ENCODE measurements at regions not wholly inside any gene's neighbourhood (a gene's known extent, or its start where the extent isn't known, plus 50 kb on each side); places are given as distances from the start of the nearest gene placed in this dataset.

DNA sequence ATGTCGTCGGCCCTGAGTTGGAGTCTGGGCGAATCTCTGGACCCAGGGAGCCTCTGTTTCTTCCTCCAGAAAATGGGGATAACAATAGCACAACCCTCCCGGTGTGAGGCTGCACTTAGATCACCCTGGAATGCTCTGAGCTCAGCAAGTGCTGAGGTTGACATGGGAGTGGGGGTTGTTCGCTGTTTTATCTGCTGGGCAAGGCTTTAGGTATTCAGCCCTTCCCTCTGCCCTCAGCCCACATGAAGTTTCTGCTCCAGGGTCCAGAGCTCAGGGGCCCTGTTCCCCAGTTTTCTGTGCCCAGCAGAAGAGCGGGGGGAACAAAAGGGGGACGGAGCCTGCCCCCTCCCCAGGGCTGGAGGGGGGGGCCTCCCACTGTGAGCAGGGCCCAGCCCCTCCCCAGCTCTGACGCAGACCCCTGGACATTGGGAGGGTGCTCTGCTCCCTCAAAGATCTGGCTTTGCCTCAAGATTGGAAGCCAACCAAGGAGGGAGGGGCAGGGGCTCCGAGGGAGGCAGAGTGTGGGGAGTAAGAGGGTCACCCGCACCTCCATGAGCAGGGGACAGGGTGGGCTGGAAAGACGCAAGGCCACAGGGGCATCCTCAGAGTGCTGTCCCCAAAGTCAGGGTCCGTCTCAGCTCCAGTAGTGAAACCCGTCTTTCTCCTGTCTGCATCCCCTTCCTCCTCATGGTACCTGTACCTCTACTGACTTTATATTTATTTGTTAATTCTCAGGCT, 215.6 kb downstream of the C9orf50 start:
- H3K9me3 Mint-ChIP-seq, result peaks cover 3% of the 10 kb centered on the region in 2 donors
- H3K36me3 Mint-ChIP-seq, result no peaks in the 10 kb centered on the region
- H3K27me3 Mint-ChIP-seq (ENCODE audit: low read depth in 2 of 2), result peaks cover 0 to 12% of the 10 kb centered on the region in 2 donors
- Histone ChIP-seq H3K9me3 (ENCODE audit: control insufficient read depth, insufficient read depth, low read length) (no peaks in the 10 kb centered on the region), H3K4me1 (ENCODE audit: control insufficient read depth, insufficient read depth, low read length) (peaks cover 4% of the 10 kb centered on the region), H3K27me3 (ENCODE audit: control insufficient read depth, insufficient read depth, low read length) (no peaks in the 10 kb centered on the region), H3K36me3 (ENCODE audit: control insufficient read depth, insufficient read depth, low read length) (no peaks in the 10 kb centered on the region), H3K4me3 (ENCODE audit: low read length) (no peak overlapping the region), H3K27ac (ENCODE audit: low read length) (no peak overlapping the region)
- no peak overlapping the region for H3K27ac Mint-ChIP-seq
- 93% methylated on average over 12 of the region's 13 CpGs for WGBS (ENCODE audit: insufficient coverage)
- no peak for DNase-seq
- H3K4me1 Mint-ChIP-seq, result peaks cover under 1 to 24% of the 10 kb centered on the region in 2 donors
- no peak overlapping the region for H3K4me3 Mint-ChIP-seq
- ATAC-seq, result no peak
- TF ChIP-seq, protein P1, sequence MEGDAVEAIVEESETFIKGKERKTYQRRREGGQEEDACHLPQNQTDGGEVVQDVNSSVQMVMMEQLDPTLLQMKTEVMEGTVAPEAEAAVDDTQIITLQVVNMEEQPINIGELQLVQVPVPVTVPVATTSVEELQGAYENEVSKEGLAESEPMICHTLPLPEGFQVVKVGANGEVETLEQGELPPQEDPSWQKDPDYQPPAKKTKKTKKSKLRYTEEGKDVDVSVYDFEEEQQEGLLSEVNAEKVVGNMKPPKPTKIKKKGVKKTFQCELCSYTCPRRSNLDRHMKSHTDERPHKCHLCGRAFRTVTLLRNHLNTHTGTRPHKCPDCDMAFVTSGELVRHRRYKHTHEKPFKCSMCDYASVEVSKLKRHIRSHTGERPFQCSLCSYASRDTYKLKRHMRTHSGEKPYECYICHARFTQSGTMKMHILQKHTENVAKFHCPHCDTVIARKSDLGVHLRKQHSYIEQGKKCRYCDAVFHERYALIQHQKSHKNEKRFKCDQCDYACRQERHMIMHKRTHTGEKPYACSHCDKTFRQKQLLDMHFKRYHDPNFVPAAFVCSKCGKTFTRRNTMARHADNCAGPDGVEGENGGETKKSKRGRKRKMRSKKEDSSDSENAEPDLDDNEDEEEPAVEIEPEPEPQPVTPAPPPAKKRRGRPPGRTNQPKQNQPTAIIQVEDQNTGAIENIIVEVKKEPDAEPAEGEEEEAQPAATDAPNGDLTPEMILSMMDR (IDR thresholded peaks at IDR 0.05), result no peak
- intact Hi-C loops (cut with micrococcal nuclease), result no loop called here

DNA sequence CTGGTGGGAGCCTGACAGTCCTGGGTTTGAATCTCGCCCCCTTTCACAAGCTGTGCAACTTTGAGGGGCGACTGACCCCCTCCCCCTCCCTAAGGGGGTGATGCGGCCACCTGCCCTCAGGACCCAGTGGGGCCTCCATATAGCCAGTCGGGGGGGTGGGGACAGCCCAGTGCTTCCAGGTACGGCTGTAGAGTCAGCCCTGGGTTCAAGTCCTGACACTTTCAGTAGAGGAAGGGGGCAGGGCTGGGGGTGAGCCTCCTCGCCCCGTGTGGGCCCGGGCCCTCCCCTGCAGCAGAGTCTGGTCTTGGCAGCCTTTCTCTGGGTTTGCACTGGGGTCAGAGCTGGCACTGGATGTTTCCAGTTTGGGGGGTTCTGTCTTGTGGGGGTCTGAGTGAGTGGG, 216.3 kb downstream of the C9orf50 start:
- ATAC-seq (no peak), DNase-seq (no peak)
- Histone ChIP-seq H3K27me3 (ENCODE audit: control insufficient read depth, insufficient read depth, low read length) (no peaks in the 10 kb centered on the region), H3K4me1 (ENCODE audit: control insufficient read depth, insufficient read depth, low read length) (no peaks in the 10 kb centered on the region), H3K4me3 (ENCODE audit: low read length) (no peak overlapping the region), H3K9me3 (ENCODE audit: control insufficient read depth, insufficient read depth, low read length) (no peaks in the 10 kb centered on the region), H3K36me3 (ENCODE audit: control insufficient read depth, insufficient read depth, low read length) (no peaks in the 10 kb centered on the region), H3K27ac (ENCODE audit: low read length) (no peak overlapping the region)
- no peaks in the 10 kb centered on the region for H3K36me3 Mint-ChIP-seq
- peaks cover 0 to 17% of the 10 kb centered on the region in 2 donors for H3K4me1 Mint-ChIP-seq
- H3K27me3 Mint-ChIP-seq (ENCODE audit: low read depth in 2 of 2), result peaks cover 0 to 9% of the 10 kb centered on the region in 2 donors
- H3K4me3 Mint-ChIP-seq, result no peak overlapping the region
- no peaks in the 10 kb centered on the region for H3K9me3 Mint-ChIP-seq
- H3K27ac Mint-ChIP-seq, result no peak overlapping the region
- intact Hi-C loops (cut with micrococcal nuclease), result no loop called here
- TF ChIP-seq, protein P1 (IDR thresholded peaks at IDR 0.05), result no peak
- 88% methylated on average over 8 of the region's 8 CpGs for WGBS (ENCODE audit: insufficient coverage)

DNA sequence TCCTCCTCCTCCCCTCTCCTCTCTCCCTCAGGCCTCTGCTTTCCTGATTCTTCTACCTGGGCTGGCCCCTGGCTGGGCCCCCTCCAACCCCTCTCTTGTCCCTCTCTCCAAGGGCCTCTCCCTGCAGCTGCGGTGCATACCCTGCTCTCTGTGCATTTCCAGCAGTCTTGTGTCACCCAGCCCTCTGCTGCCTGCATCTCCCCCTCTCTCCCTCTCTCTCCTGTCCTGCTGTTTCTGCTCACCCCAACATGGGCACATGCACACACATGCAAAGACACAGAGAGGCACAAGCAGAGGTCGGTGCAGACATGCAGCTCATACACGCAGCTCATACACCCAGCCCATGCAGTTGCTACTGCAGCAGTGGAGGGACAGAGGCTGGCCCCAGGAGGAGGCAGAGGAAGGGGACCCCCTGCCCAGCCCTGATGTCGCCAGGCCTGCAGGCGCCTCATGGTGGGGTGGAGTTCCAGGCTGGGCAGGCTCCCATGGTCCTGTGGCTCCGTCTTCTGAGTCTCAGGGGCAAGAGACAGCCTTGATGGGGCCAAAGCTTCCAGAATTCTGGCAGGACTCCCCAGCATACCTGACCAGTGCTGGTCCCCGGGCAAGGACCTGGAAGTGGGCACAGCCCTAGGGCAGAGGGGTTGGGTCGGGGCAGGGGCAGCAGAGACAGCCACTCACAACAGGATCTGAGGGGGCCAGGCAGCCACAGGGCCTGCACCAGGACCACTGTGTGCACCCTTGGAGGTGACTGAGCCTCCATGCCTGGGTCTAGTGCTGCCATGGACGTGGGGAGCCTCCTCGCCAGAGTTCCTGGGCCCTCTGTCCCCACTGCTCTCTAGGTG, 216.9 kb downstream of the C9orf50 start:
- no peak overlapping the region for H3K4me3 Mint-ChIP-seq
- H3K36me3 ChIP-seq (ENCODE audit: control insufficient read depth, insufficient read depth, low read length), result no peaks in the 10 kb centered on the region
- no peaks in the 10 kb centered on the region for H3K9me3 ChIP-seq (ENCODE audit: control insufficient read depth, insufficient read depth, low read length)
- peaks cover 0 to 9% of the 10 kb centered on the region in 2 donors for H3K27me3 Mint-ChIP-seq (ENCODE audit: low read depth in 2 of 2)
- ATAC-seq, result no peak
- H3K4me1 Mint-ChIP-seq, result peaks cover 0 to 17% of the 10 kb centered on the region in 2 donors
- no peak for DNase-seq
- no peaks in the 10 kb centered on the region for H3K4me1 ChIP-seq (ENCODE audit: control insufficient read depth, insufficient read depth, low read length)
- H3K27me3 ChIP-seq (ENCODE audit: control insufficient read depth, insufficient read depth, low read length), result no peaks in the 10 kb centered on the region
- TF ChIP-seq, protein P1 (IDR thresholded peaks at IDR 0.05), result no peak
- WGBS (ENCODE audit: insufficient coverage), result 88% methylated on average over 10 of the region's 10 CpGs
- H3K9me3 Mint-ChIP-seq, result no peaks in the 10 kb centered on the region
- no peak overlapping the region for H3K27ac ChIP-seq (ENCODE audit: low read length)
- H3K36me3 Mint-ChIP-seq, result no peaks in the 10 kb centered on the region
- H3K27ac Mint-ChIP-seq, result peak overlapping the region in 1 of 2 donors; percentile 44
- intact Hi-C loops (cut with micrococcal nuclease), result no loop called here
- no peak overlapping the region for H3K4me3 ChIP-seq (ENCODE audit: low read length)

Measured in natural killer cell (primary cell).